ENCODE measurements at regions not wholly inside any gene's neighbourhood (a gene's known extent, or its start where the extent isn't known, plus 50 kb on each side); places are given as distances from the start of the nearest gene placed in this dataset.

DNA sequence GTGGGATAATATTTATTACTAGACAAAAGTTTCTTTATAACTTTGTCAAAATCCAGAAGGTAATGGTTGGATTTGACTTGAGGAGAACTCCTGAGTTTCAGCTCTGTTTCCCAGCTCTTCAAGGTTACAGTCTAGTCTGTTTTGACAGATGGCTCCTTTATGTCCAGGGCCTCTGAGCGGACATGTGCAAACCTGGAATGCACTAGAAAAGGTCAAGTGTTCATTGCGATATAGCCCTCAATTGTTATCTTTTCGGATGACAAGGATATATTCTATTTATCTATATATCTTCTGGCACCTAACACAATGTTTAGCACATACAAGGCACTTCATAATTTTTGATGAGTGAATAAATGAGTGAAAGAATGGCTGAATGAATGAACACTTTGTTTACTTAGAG is 513.2 kb upstream of the GOLIM4 start:
- ATAC-seq (ENCODE audit: low read depth) (no peak), DNase-seq (no peak)
- no peaks in the 10 kb centered on the region for H3K27me3 ChIP-seq (ENCODE audit: control insufficient read depth, insufficient read depth, low read length)
- no peaks in the 10 kb centered on the region for H3K4me1 ChIP-seq (ENCODE audit: control insufficient read depth, insufficient read depth, low read length)
- H3K9ac ChIP-seq (ENCODE audit: low read depth, low read length), result no peak overlapping the region
- no peak overlapping the region for H3K4me3 ChIP-seq (ENCODE audit: insufficient read depth, low read depth, low read length)
- H3K18ac ChIP-seq (ENCODE audit: low read depth, low read length), result no peak overlapping the region
- H3K36me3 ChIP-seq (ENCODE audit: control insufficient read depth, insufficient read depth, low read length), result no peaks in the 10 kb centered on the region
- no peak overlapping the region for H4K91ac ChIP-seq (ENCODE audit: insufficient read depth, low read depth, low read length)
- H2BK15ac ChIP-seq (ENCODE audit: low read depth, low read length), result no peak overlapping the region
- no peak overlapping the region for H4K8ac ChIP-seq (ENCODE audit: low read depth in 2 of 2, low read length in 2 of 2)
- H2BK5ac ChIP-seq (ENCODE audit: low read depth, low read length, poor library complexity, severe bottlenecking), result no peak overlapping the region
- H4K5ac ChIP-seq (ENCODE audit: low read depth, low read length), result no peak overlapping the region
- intact Hi-C loops (cut with micrococcal nuclease), result no loop called here
- ChIA-PET POLR2A (ENCODE audit: unreplicated experiment) (no interaction called here), CTCF (no interaction called here)
- H2AK9ac ChIP-seq (replicated peaks; ENCODE audit: low read depth, low read length, poor library complexity), result no peak overlapping the region
- dilution Hi-C loops (cut with HindIII; ENCODE audit: low sequenced_read_pairs, unreplicated experiment), result no loop called here
- H3K4me2 ChIP-seq (ENCODE audit: low read depth, low read length), result no peak overlapping the region
- WGBS, 2 experiments (ENCODE audit: extremely low coverage in 2 of 2, insufficient read length in 1 of 2), result no CpG with 5 or more reads among the region's 3 CpGs
- no peaks in the 10 kb centered on the region for H4K20me1 ChIP-seq (ENCODE audit: insufficient read depth, low read length)
- no peaks in the 10 kb centered on the region for H3K9me3 ChIP-seq (ENCODE audit: control insufficient read depth, insufficient read depth, low read length)
- no peak overlapping the region for H2AK5ac ChIP-seq (ENCODE audit: low read depth, low read length)
- no peak overlapping the region for H3K23ac ChIP-seq (ENCODE audit: low read depth, low read length)
- no peaks in the 10 kb centered on the region for H3K9me1 ChIP-seq (ENCODE audit: insufficient read depth, low read length)
- H2BK120ac ChIP-seq (ENCODE audit: low read depth, low read length), result no peak overlapping the region
- no peak overlapping the region for H2BK20ac ChIP-seq (ENCODE audit: low read depth, low read length)
- no peak overlapping the region for H3K4ac ChIP-seq (ENCODE audit: low read depth, low read length)
- no peak overlapping the region for H2AFZ ChIP-seq (replicated peaks; ENCODE audit: low read length, poor library complexity)
- no peak overlapping the region for H3K56ac ChIP-seq (ENCODE audit: extremely low read depth, insufficient read depth, low read length)
- no peak overlapping the region for H3K14ac ChIP-seq (replicated peaks; ENCODE audit: low read depth, low read length)
- no peak overlapping the region for H3K27ac ChIP-seq (ENCODE audit: insufficient read depth, low read length)
- in situ Hi-C loops (cut with MboI; ENCODE audit: low sequenced_read_pairs), result no loop called here
- TF ChIP-seq POLR2A (IDR thresholded peaks at IDR 0.05; ENCODE audit: low read depth, low read length) (no peak), MAFK (IDR thresholded peaks at IDR 0.05; ENCODE audit: low read depth, low read length) (no peak), RAD21 (IDR thresholded peaks at IDR 0.05; ENCODE audit: low read length) (no peak), BHLHE40 (IDR thresholded peaks at IDR 0.05; ENCODE audit: low read depth, low read length) (no peak)
- TF ChIP-seq, protein P1, sequence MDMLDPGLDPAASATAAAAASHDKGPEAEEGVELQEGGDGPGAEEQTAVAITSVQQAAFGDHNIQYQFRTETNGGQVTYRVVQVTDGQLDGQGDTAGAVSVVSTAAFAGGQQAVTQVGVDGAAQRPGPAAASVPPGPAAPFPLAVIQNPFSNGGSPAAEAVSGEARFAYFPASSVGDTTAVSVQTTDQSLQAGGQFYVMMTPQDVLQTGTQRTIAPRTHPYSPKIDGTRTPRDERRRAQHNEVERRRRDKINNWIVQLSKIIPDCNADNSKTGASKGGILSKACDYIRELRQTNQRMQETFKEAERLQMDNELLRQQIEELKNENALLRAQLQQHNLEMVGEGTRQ (IDR thresholded peaks at IDR 0.05; ENCODE audit: low read depth, low read length), result no peak
- TF ChIP-seq, protein P2, sequence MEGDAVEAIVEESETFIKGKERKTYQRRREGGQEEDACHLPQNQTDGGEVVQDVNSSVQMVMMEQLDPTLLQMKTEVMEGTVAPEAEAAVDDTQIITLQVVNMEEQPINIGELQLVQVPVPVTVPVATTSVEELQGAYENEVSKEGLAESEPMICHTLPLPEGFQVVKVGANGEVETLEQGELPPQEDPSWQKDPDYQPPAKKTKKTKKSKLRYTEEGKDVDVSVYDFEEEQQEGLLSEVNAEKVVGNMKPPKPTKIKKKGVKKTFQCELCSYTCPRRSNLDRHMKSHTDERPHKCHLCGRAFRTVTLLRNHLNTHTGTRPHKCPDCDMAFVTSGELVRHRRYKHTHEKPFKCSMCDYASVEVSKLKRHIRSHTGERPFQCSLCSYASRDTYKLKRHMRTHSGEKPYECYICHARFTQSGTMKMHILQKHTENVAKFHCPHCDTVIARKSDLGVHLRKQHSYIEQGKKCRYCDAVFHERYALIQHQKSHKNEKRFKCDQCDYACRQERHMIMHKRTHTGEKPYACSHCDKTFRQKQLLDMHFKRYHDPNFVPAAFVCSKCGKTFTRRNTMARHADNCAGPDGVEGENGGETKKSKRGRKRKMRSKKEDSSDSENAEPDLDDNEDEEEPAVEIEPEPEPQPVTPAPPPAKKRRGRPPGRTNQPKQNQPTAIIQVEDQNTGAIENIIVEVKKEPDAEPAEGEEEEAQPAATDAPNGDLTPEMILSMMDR (conservative IDR thresholded peaks at IDR 0.05; ENCODE audit: low read depth, low read length), result no peak
- BruUV-seq (replicated peaks), result no TSS peak
- no peaks in the 10 kb centered on the region for H3K79me1 ChIP-seq (ENCODE audit: low read depth in 1 of 2, low read length in 2 of 2)
